ENCODE measurements at regions not wholly inside any gene's neighbourhood (a gene's known extent, or its start where the extent isn't known, plus 50 kb on each side); places are given as distances from the start of the nearest gene placed in this dataset.

GRCh38 chrX:93420090-93420489 is 253.3 kb downstream of the NAP1L3 start:
- TF ChIP-seq CTCF (IDR thresholded peaks at IDR 0.05; ENCODE audit: insufficient read depth, low read depth, low read length): no peak
- TF ChIP-seq EZH2 (IDR thresholded peaks at IDR 0.05; ENCODE audit: insufficient read depth, low read length): no peak

Data from astrocyte (in vitro differentiated cells and primary cell).